ENCODE measurements at regions not wholly inside any gene's neighbourhood (a gene's known extent, or its start where the extent isn't known, plus 50 kb on each side); places are given as distances from the start of the nearest gene placed in this dataset.
"Not testable (repeated sequence)": the region's sequence is repeated elsewhere in the genome, so short reads cannot be mapped to it uniquely, and the experiment has no call there.

DNA sequence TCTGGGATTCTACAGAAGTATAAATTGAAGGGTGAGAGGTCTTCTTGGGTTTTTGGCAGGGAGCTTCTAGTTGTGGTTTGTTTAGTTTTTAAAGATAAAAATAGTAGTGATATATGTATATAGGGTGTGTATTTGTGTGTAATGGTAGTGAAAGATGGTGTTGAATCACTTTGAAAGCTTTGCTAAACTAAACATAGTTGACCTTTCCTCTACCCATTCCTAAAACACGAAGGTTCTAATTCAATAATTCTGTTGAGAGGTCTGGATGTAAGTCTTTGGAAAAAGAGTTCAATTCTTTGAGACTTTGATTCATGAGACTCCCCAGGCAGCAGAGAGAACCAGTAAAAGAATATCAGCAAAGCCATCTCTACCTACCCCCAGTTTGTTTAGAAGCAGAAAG, 247.9 kb upstream of the DUSP10 start:
- ATAC-seq = no peak

DNA sequence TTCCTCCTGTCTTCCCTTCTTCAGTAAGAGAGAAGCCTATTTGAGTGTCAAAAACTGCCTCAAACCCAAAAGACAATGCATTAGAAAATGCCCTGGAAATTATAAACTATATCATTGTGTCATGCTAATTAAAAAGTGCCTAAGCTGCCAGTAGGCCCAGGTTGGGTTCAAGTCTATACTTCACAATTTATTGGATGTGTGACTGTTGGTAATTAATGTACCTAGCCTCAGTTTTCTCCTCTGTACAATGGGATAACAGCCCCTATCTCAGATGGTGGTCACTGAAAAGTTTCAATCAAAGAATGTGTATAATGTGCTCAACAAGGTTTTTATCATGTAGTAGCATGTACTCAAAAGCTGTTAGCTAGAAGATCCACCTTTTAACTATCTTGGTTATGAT, 246.9 kb upstream of the DUSP10 start:
- ATAC-seq = no peak

GRCh38 chr1:221987860-221988520, 246.1 kb upstream of the DUSP10 start:
- peak; percentile 46 to 54 for ATAC-seq

DNA sequence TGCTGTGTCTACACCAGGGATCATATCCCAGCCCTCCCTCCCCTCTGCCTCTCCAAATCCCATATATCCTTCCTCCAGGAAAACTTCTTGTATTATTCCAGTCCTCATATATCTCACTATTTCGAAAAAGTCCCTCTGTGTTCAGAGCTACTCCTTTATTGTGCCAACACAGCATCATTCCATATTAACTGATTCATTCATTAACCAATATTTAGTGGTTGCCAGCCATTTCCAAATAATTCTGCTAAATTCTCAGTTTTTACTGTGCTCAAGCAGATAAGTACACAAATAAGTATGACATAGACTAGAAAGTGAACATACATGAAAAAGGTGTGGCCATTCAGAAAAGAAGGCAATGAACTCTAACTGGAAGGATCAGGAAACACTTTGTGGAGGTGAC, 241.6 kb upstream of the DUSP10 start:
- no peak for ATAC-seq

DNA sequence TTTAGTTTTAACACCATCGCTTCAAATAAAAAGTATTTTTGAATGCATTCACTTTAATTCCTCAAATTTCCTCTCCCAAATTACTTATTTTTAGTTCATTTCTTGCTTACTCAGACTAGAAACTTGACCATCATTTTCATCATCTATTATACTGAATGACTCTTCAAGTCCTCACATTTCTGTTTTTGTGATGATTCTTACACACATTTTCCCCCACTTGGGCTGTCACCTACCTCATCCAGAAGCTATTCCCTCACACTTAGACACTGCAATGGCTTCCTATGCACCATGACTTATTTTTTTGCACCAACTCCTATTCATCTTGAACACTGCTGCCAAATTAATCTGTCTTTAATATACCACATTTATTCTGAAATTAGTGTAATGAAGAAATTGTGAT, 239.6 kb upstream of the DUSP10 start:
- no peak for ATAC-seq

GRCh38 chr1:221979444-221980032, 237.6 kb upstream of the DUSP10 start:
- no peak for ATAC-seq

DNA sequence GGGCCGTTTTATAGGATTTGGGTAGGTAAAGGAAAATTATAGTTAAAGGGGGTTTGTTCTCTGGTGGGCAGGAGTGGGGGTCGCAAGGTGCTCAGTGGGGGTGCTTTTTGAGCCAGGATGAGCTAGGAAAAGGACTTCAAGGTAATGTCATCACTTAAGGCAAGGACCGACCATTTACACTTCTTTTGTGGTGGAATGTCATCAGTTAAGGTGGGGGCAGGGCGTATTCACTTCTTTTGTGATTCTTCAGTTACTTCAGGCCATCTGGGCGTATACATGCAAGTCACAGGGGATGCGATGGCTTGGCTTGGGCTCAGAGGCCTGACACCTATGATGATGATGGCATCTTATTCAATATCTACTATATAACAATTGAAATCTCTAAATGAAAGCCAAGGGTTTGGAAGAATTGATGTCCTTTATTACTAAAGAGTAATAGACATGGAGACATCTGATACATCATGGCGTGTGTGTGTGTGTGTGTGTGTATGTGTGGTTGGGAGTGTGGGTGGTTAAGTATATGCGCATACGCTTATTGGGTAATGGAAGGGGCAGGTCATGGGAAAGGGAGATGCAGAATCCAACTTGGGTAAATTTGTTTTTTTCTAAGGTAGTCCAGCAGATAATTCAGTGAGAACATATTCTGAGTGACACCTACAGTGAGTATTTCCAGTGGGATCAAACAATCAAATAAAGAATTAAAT, 236.9 kb upstream of the DUSP10 start:
- not testable (repeated sequence) for ATAC-seq

DNA sequence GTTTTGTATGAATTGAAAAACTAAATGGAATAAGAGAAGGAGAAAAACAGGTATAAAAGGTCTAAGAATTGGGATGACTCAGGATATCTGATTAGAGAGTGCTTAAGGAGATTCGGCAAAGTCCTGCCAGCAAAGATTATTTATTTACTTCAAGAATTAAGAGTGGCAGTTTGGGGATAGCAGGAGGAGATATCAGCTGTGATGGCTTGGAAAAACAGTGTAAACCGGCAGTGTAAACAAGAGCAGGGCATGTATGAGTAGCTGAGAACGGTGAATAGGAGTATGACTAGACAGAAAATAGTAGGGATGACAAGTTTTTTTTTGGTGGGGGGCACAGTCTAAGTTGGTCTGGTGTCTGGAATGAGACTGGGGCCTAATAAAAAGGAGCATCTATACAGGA, 231.9 kb upstream of the DUSP10 start:
- not testable (repeated sequence) for ATAC-seq

DNA sequence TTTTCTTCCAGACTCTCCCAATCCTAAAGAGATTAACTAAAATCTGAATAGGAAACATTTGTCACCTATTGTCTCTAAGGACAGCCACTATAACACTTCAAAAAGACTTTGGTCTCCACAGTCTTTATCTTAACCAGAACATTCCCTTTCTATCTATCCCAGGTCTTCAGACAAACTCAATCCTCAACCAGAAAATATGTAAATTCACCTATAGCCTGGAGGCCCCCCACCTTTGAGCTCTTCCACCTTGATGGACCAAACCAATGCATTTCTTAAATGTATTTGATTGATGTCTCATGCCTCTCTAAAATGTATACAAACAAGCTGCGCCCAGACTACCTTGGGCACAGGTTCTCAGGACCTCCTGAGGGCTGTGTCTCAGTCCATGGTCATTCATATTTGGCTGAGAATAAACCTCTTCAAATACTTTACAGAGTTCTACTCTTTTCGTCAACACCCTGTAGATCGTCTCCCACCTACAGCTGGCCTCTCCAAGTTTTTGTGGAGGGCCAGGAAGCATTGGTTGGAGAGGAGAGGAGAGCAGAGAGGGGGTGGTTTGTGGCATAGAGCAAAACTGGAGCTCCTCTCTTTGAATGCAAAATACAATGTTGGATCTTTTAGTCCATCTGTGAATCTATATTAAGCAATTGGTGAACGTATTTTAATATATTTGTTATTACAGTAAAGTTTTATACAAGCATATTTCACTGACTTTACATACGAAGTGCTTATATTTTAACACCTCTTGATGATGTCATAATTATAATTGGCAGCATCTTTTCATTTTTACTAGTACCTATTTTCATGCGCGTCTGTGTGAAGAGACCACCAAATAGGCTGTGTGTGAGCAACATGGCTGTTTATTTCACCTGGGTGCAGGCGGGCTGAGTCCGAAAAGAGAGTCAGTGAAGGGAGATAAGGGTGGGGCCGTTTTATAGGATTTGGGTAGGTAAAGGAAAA, 230.7 kb upstream of the DUSP10 start:
- no peak for ATAC-seq

GRCh38 chr1:221971035-221971434, 229.1 kb upstream of the DUSP10 start:
- ATAC-seq = not testable (repeated sequence)

DNA sequence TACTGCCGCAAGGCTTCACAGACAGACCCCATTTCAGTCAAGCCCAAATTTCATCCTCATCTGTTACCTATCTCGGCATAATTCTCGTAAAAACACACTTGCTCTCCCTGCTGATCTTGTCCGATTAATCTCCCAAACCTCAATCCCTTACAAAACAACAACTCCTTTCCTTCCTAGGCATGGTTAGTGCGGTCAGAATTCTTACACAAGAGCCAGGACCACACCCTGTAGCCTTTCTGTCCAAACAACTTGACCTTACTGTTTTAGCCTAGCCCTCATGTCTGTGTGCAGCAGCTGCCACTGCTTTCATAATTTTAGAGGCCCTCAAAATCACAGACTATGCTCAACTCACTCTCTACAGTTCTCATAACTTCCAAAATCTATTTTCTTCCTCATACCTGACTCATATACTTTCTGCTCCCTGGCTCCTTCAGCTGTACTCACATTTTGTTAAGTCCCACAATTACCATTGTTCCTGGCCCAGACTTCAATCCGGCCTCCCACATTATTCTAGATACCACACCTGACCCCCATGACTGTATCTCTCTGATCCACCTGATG, 227.5 kb upstream of the DUSP10 start:
- ATAC-seq = not testable (repeated sequence)

- not testable (repeated sequence) for ATAC-seq
These were observed 225.6 kb upstream of the DUSP10 start for GRCh38 chr1:221967538-221967937.

GRCh38 chr1:221966888-221967287, 225.0 kb upstream of the DUSP10 start:
- not testable (repeated sequence) for ATAC-seq

GRCh38 chr1:221965891-221966290, 224.0 kb upstream of the DUSP10 start:
- not testable (repeated sequence) for ATAC-seq

DNA sequence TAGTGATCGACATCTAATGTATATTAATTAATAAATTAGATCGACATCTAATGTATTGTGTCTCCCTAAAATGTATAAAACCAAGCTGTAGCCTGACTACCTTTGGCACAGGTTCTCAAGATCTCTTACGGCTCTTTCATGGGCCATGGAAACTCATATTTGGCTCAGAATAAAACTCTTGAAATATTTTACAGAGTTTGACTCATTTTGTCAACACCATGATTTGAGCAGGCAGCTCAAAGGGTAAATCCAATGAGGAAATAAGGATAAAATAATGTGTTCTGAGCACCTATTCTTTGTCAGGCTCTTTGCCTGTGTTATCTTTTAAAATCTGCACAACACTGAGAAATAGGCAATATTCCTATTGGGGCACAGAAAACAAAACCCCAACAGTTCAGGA, 223.4 kb upstream of the DUSP10 start:
- no peak for ATAC-seq

GRCh38 chr1:221963742-221964141, 221.9 kb upstream of the DUSP10 start:
- ATAC-seq = no peak

- no peak for ATAC-seq
These were observed 220.5 kb upstream of the DUSP10 start for GRCh38 chr1:221962385-221962784.

DNA sequence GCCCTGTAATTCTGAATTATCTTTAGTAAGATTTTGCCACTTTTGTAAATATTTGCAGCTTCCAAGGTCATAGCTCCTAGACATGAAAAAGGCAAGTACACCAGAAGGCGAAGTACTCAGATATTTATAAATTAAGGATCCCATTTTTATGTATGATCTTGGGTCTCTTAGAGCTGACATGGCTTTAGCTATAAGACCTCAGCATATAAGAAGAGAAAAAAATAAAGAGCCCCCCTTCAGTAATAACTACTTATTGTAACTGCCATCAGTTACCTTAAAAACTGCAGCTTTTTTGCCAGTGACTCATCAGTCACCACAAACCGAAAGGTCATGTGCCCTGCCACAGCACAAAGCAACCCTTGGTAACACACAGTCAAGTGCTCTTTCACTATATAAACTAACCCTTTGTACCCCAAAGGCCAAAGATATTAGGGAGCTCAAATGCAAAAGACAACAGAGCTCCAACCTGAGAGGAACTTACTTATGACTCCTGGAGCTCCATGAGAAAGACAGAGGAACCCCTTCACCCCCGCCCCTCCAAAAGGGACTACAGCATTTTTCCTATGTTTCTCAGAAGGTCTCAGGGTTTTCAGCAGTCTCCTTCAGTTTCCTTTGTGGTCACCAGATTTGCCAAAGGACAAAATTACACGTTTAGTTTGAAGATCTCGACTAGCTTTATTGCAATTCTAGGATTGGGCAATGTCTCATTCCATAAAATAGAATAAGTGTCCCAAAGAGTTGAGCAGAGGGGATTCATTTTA, 219.8 kb upstream of the DUSP10 start:
- ATAC-seq = peak; percentile 97 to 98

GRCh38 chr1:221958161-221958562, 216.3 kb upstream of the DUSP10 start:
- ATAC-seq = not testable (repeated sequence)

- not testable (repeated sequence) for ATAC-seq
These were observed 215.5 kb upstream of the DUSP10 start for GRCh38 chr1:221957350-221957749.

GRCh38 chr1:221949996-221950395, 208.1 kb upstream of the DUSP10 start:
- ATAC-seq = no peak

DNA sequence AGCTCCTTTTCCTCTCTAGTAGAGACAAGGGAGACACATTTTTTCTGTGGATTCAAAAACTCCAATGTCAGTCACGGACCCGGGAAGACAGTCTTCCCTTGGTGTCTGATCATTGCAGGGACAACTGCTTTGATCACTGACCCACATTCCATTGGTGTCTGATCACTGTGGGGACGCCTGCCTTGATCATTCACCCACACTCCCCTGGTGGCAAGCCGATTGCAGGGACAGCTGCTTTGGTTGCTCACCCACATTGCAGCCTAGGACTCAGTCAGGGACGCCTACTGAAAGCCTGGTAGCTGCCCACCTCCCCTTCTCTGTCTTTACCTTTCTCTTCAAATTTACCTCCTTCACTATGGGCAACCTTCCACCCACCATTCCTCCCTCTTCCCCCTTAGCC, 206.6 kb upstream of the DUSP10 start:
- no peak for ATAC-seq
